ENCODE measurements at regions not wholly inside any gene's neighbourhood (a gene's known extent, or its start where the extent isn't known, plus 50 kb on each side); places are given as distances from the start of the nearest gene placed in this dataset.

DNA sequence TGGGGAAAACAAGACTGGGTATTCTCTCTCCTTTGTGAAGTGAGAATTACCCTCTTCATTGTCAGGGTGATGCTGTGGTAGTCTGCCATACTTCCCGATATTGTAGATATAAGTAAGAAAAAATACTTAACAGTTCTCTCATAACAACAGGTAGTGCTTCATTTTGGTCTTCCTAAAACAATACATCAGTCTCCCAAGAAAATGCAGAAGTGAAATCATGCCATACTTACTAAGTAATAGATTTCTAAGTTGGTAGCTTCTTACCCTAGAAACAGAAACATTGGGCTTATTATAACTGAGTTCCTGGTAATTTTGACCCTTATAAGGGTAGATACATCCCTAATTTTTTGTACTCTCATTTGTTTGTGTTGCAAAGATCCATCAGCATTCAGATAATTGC is 460.7 kb upstream of the DCC start:
- TF ChIP-seq, protein P1, sequence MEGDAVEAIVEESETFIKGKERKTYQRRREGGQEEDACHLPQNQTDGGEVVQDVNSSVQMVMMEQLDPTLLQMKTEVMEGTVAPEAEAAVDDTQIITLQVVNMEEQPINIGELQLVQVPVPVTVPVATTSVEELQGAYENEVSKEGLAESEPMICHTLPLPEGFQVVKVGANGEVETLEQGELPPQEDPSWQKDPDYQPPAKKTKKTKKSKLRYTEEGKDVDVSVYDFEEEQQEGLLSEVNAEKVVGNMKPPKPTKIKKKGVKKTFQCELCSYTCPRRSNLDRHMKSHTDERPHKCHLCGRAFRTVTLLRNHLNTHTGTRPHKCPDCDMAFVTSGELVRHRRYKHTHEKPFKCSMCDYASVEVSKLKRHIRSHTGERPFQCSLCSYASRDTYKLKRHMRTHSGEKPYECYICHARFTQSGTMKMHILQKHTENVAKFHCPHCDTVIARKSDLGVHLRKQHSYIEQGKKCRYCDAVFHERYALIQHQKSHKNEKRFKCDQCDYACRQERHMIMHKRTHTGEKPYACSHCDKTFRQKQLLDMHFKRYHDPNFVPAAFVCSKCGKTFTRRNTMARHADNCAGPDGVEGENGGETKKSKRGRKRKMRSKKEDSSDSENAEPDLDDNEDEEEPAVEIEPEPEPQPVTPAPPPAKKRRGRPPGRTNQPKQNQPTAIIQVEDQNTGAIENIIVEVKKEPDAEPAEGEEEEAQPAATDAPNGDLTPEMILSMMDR (IDR thresholded peaks at IDR 0.05; ENCODE audit: low read depth, low read length), result no peak
- no peak for DNase-seq (ENCODE audit: low read depth, low spot score)
- in situ Hi-C loops (cut with HindIII; ENCODE audit: low sequenced_read_pairs), result no loop called here
- no peak overlapping the region for H3K4me3 ChIP-seq (ENCODE audit: low read depth, low read length)

DNA sequence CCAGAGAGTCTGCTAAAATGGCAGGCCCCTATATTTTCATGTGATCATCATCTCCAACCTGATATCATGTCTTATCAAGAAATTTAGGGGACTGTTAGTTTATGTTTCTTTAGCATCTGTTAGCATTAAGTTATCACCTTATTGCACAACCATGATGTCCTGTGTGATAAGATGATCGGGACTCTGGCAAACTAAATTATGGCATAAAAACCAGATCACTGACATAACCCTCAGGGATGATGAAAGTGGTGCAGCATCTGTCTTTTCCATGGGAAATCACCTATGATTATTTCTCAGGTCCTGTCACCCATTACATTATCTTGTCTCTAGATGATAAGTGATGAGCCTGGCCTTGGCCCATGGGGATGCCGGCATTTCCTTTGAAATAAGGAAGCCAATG is 458.6 kb upstream of the DCC start:
- in situ Hi-C loops (cut with HindIII; ENCODE audit: low sequenced_read_pairs), result no loop called here
- no peak for DNase-seq (ENCODE audit: low read depth, low spot score)
- H3K4me3 ChIP-seq (ENCODE audit: low read depth, low read length), result no peak overlapping the region
- TF ChIP-seq, protein P1 (IDR thresholded peaks at IDR 0.05; ENCODE audit: low read depth, low read length), result no peak

DNA sequence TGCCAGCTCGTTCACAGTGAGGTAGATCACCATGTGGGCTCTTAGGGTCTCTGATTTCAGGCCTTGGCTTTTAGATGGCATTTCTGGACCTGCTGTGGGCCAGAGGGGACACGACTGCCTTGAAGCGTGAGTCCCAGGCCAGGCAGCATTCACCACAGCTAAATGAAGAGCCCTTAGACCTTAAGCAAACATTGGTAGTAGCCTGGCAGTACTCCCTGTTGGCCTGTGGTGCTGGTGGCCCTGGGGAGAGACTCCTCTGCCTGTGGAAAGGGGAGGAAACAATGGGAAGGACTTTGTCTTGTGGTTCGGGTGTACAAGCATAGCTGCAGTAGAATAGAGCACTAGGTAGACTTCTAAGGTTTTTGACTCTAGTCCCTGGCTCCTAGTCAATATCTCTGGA is 456.0 kb upstream of the DCC start:
- no peak overlapping the region for H3K4me3 ChIP-seq (ENCODE audit: low read depth, low read length)
- in situ Hi-C loops (cut with HindIII; ENCODE audit: low sequenced_read_pairs), result no loop called here
- TF ChIP-seq, protein P1 (IDR thresholded peaks at IDR 0.05; ENCODE audit: low read depth, low read length), result no peak
- no peak for DNase-seq (ENCODE audit: low read depth, low spot score)

DNA sequence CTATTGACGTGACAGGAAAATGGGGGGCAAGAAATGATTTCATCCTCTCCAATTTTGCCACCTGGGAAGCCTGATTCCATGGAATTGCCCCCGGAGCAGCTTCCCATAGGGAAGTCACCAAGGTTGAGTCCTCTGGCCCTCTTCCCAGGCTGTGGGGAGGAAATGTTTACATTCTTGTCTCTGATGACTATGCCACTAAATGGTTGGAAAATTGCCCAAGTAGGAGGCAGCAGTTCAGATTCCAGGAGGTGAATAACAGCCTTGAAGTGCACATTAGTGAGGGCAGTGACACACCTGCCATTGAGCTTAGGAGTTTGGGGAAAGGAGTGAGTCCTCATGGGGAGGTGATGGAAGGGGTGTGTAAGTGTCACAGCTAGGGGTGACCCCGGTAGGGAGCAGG is 449.2 kb upstream of the DCC start:
- TF ChIP-seq, protein P1 (IDR thresholded peaks at IDR 0.05; ENCODE audit: low read depth, low read length), result no peak
- in situ Hi-C loops (cut with HindIII; ENCODE audit: low sequenced_read_pairs), result no loop called here
- no peak overlapping the region for H3K4me3 ChIP-seq (ENCODE audit: low read depth, low read length)
- DNase-seq (ENCODE audit: low read depth, low spot score), result peak; percentile 70

DNA sequence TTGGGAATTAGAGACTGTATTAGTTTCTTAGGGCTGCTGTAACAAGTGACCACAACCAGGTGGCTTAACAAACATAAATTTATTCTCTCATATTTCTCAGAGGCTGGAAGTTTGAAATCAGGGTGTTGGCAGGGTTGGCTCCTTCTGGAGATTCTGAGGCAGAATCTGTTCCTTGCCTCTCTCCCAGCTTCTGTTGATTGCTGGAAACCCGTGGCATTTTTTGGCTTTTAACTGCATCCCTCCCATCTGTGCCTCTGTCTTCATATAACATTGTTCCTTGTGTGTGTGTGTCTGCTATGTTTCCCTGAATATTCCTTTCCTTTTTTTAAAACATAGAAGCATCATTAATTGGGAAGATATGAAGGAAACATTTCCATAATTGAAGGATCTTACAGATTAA is 448.1 kb upstream of the DCC start:
- H3K4me3 ChIP-seq (ENCODE audit: low read depth, low read length), result no peak overlapping the region
- DNase-seq (ENCODE audit: low read depth, low spot score), result no peak
- TF ChIP-seq, protein P1 (IDR thresholded peaks at IDR 0.05; ENCODE audit: low read depth, low read length), result no peak
- in situ Hi-C loops (cut with HindIII; ENCODE audit: low sequenced_read_pairs), result no loop called here

DNA sequence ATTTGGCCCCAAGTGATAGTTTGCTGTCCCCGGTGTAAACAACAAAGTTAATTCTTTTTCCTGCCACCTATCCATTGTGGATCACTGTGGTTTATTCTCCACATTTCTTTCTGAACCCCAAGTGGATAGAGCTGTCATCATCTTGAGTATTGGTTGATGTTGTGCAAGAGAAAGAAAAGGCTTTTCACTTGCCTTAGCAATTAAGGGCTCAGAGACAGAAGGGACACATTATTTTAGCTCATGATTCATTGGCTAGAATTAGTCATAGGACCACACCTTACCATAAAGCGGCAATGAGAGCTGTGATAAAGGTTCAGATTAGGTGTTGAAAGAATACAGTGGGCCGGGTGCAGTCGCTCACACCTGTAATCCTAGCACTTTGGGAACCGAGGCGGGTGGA is 442.1 kb upstream of the DCC start:
- in situ Hi-C loops (cut with HindIII; ENCODE audit: low sequenced_read_pairs), result no loop called here
- TF ChIP-seq, protein P1 (IDR thresholded peaks at IDR 0.05; ENCODE audit: low read depth, low read length), result no peak
- H3K4me3 ChIP-seq (ENCODE audit: low read depth, low read length), result no peak overlapping the region
- no peak for DNase-seq (ENCODE audit: low read depth, low spot score)
